NCI-H82 (cell line): ENCODE measurements at regions not wholly inside any gene's neighbourhood (a gene's known extent, or its start where the extent isn't known, plus 50 kb on each side); places are given as distances from the start of the nearest gene placed in this dataset.

Source experiments
- DNase-seq: peaks from one replicate; lab custom pipeline; 2025; lab: John Stamatoyannopoulos, UW

- no peak for DNase-seq
These were observed 64.0 kb upstream of the KLF6 start for GRCh38 chr10:3848775-3849635.

DNA sequence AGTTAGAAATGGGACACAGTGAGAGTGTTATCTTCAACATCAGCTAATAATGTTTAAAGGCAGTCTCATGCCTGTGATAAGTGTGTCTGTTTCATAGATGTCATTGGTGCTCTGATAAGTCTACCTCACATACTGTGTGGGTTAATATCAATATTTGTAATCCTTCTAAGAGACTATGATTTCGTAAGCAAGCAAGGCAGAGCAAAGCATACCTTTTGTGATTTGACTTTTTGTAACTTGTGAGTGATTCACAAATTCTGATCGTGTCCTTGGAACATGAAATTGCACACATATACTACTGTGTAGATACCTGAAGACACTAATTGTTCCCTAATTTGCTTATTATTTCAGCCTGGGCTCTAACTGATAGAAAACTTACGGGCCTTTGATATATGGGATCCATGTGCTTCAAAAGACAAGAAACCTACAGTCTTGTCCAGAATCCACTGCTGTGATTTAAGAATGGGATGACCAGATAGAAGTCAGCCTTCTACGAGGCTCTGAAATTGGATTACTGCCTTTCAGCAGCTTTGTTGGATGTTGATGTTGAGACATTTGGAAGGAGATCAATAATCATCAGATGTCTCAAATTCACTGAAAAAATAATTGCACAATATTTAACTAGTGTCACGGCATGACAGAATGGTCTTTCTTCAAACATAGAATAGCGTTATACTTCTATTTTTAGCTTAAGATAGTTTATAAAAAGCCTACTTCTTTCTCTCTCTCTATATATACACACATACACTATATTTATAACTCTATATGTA is 63.2 kb upstream of the KLF6 start:
- DNase-seq: no peak

- DNase-seq: no peak
These were observed 61.7 kb upstream of the KLF6 start for GRCh38 chr10:3846736-3847135.

DNA sequence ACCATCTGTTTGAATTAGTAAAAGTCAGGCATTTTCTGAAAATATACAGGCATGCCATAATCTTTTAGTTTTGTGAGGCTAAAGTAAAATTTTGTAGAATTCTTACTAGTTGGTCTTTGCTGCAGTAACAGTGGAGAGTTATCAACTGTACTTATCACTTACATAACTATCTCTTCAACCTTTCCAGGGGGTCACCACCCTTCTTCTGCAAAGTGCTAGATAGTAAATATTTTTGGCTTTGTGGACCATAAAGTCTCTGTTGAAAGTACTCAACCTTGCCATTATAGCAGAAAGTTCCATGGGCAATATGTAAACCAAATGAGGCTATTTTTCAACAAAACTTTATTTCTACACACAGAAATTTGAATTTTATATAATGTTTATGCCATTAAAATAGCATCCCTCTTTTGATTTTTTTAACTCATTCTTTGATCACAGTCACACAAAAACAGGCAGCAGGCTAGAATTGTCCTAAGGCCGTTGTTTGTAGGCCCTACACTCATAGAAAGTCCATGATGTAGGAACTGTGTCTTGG is 59.5 kb upstream of the KLF6 start:
- DNase-seq: no peak

- DNase-seq: no peak
These were observed 53.7 kb upstream of the KLF6 start for GRCh38 chr10:3838460-3839437.

DNA sequence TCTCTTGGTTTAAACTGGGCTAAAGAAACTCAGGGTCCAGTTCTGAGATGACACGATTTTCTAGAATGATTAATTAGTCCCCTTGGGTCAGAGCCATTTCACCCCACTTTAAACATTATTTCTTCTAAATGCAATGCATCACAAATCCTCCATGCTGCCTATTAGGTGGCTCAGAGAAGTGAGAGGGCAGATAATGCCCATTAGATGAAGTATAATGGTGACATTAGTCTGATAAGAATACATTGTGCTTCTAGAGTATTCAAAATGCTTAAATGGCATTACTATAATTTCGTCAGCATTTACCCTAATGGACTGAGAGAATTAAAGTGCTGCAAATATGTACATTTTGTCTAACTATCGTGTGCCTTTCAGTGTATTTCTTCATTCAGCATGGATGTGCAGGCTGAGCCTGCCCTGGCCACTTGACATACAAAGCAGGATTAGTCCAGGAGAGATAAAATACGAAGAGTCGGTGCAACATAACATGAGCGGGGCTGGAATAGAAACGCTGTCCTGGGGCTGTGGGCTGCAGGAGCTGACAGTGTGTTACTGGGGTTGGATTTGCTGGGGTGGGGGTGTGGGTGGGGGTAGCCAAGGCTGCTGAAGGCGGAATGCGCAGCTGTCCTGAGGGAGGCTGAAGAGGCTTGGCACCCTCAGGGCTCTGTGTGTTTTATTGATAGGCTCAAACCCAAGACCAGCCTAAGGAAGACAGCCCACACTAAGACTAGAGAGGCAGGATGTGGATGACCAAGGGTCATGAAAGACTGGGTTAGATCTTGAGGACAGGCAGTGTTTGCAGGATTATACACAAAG is 52.8 kb upstream of the KLF6 start:
- no peak for DNase-seq

DNA sequence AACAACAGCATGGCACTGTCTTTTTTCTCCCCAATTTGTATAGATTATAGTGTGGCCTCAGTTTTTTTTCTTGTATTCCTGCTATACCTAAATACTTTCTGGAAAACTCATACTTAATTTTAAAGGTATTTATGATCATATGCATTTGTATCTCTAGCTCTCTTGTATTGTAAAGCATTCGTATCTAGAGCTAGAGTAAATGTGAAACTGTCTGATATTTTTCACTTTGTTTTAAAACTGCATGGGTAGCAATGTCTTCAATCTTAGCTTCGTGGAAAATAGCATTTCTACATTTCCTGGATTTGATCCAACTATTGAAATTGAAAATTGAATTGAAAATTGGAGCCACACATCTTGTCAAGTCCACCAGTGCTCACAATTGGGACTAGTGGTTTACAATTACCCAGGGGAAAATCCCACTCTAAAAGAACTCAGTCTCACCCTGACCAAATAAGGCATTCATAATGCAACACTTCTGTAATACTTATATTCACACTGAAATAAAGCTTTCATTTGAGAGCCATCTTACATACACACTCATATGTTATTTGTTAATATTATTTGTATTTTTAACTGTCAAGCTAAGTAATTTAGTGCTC is 51.3 kb upstream of the KLF6 start:
- DNase-seq: no peak

GRCh38 chr10:3835770-3836169 is 50.8 kb upstream of the KLF6 start:
- DNase-seq: peak; percentile 5

GRCh38 chr10:3834947-3835346 is 49.9 kb upstream of the KLF6 start:
- DNase-seq: no peak
